ENCODE measurements at regions not wholly inside any gene's neighbourhood (a gene's known extent, or its start where the extent isn't known, plus 50 kb on each side); places are given as distances from the start of the nearest gene placed in this dataset.

DNA sequence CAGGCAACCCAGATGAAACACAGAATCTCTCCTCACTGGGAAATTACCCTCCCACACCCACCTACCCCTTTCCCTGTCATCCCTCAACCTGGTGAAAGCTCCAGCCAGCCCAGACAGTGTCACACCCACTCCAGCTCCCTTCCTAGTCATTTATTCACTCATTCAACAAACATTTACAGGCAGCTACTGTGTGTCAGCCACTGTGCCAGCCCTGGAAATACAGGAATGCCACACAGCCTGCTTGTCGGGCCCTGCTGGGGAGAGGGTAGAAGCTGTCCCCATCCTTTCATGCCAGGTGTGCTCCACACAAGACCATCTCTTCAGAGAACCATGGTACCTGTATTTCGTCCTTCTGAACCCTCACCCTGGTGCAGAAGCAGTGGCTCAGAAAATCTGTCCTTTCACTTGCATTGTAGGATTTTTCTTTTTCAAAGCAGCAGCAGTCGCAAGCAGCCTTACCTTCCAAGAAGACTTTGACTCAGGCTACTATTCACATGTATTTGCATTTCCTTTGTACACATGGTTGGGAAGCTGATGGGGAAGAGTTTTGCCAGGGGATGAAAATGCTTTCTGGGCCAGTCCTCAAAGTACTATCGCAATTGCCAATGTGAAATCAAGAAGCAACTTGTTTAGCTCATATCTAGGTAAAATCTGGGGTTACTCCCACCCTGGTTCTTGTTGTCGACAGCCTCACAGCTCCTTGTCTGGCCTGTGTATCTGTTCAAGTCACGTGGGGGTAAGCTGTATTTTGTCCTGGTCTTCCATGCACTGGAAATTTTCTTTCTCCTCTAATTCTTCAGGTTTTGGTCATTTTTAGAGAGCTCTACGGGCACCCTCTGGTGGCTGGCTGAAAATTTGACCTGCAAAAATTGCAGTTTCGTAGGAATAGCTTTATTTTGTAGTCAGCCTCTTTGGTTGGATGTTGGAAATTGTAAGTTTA is 147.4 kb upstream of the EGLN3 start:
- TF ChIP-seq, protein P1, sequence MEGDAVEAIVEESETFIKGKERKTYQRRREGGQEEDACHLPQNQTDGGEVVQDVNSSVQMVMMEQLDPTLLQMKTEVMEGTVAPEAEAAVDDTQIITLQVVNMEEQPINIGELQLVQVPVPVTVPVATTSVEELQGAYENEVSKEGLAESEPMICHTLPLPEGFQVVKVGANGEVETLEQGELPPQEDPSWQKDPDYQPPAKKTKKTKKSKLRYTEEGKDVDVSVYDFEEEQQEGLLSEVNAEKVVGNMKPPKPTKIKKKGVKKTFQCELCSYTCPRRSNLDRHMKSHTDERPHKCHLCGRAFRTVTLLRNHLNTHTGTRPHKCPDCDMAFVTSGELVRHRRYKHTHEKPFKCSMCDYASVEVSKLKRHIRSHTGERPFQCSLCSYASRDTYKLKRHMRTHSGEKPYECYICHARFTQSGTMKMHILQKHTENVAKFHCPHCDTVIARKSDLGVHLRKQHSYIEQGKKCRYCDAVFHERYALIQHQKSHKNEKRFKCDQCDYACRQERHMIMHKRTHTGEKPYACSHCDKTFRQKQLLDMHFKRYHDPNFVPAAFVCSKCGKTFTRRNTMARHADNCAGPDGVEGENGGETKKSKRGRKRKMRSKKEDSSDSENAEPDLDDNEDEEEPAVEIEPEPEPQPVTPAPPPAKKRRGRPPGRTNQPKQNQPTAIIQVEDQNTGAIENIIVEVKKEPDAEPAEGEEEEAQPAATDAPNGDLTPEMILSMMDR (conservative IDR thresholded peaks at IDR 0.05), result peak; percentile 75
- no peak for TF ChIP-seq EZH2 (IDR thresholded peaks at IDR 0.05; ENCODE audit: low read depth)
